Hindlimb muscle (tissue), 1 donor: ENCODE measurements at regions not wholly inside any gene's neighbourhood (a gene's known extent, or its start where the extent isn't known, plus 50 kb on each side); places are given as distances from the start of the nearest gene placed in this dataset.
A peak's percentile ranks its signal among the peaks of the same experiment; 100 is the strongest.
"Not testable (repeated sequence)": the region's sequence is repeated elsewhere in the genome, so short reads cannot be mapped to it uniquely, and the experiment has no call there.

Experiments
- DNase-seq: peaks from one replicate; pipeline ENCODE4 v3.0.0-alpha.2; 2013

DNA sequence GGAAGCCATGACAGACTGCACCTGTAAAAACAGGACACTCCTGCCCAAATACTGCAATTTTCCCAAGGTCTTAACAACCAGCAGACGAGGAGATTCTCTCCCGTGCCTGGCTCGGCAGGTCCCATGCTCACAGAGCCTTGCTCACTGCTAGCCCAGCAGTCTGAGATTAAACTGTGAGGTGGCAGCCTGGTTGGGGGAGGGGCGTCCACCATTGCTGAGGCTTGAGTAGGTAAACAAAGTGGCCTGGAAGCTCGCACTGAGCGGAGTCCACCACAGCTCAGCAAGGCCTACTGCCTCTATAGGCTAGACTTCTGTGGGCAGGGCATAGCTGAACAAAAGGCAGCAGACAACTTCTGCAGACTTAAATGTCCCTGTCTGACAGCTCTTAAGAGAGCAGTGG, 80.3 kb downstream of the ANXA5 start:
- DNase-seq = not testable (repeated sequence)

- no peak for DNase-seq
Measured at GRCh38 chr4:121614101-121614500, 82.7 kb downstream of the ANXA5 start.

- DNase-seq = no peak
Measured at GRCh38 chr4:121599049-121599448, 97.7 kb downstream of the ANXA5 start.

DNA sequence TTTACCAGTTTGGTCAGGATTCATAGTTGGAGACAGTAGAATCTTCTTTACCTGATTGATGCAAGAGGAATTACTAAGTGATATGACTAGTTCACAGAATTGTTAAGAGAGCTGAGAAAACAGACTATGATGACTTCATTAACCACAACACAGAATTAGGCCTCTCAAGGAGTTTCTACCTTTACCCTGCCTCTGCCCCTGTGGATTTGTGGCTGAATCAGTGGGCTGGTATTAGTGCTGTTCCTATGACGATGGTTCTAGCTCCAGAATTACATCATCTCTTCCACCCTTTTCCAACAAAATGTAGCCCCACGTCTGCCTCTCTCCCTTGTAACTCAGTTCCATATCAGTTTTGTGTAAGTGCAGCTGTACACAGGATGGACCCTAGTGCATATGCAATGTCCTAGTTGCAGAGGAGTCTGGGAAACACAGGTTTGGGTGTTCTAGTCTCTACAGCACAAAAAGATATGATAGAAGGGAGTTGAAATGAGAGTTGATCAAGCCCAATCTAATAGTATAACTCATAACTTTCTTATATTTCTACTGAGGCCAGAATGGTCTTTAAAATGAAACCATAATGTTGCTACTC, 99.3 kb downstream of the ANXA5 start:
- no peak for DNase-seq

GRCh38 chr4:121594796-121595526, 101.8 kb downstream of the ANXA5 start:
- peak; percentile 2 for DNase-seq

DNA sequence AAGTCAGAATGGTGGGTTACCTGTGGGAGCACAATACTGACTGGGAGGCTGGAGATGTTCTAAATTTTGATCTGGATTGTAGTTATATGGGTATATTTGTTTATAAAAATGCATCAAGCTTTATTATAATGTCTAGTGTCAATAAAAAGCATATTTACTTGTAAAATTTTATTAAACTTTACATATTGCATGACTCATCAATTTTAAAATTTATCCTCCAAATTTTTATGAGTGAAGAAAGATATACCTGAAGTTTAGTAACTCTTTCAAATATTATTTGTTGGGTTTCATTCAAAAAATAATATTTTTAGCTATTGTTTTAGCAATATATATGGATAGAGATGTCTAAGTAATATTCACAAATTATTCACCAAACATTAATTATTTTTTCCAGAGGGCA, 103.0 kb downstream of the ANXA5 start:
- DNase-seq = no peak

DNA sequence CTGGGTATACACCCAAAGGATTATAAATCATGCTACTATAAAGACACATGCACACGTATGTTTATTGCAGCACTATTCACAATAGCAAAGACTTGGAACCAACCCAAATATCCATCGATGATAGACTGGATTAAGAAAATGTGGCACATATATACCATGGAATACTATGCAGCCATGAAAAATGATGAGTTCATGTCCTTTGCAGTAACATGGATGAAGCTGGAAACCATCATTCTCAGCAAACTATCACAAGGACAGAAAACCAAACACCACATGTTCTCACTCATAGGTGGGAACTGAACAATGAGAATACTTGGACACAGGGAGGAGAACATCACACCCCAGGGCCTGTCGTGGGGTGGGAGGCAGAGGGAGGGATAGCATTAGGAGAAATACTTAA, 104.5 kb downstream of the ANXA5 start:
- not testable (repeated sequence) for DNase-seq

DNA sequence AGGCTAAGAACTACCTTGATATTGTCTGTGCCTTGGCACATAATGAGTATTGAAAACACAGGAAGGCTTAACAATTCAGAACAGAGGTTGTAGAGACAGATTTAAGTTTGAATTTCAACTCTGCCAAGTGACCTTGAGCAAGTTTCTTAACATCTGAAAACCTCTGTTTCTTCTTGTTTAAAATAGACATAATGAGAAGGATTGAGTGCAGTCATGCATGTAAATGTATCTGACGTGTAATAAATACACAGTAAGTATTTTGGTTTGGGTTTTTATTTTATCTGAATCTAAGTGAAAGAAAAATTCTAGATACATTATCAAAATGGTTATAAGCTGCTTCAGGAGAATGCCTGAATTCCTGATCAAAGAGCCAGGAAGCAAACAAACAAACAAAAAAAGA, 111.9 kb downstream of the ANXA5 start:
- DNase-seq = no peak

- no peak for DNase-seq
Measured at GRCh38 chr4:121583396-121583795, 113.4 kb downstream of the ANXA5 start.

GRCh38 chr4:121582296-121582695, 114.5 kb downstream of the ANXA5 start:
- no peak for DNase-seq

- not testable (repeated sequence) for DNase-seq
Measured at GRCh38 chr4:121575392-121575791, 121.4 kb downstream of the ANXA5 start.

GRCh38 chr4:121574618-121575017, 122.2 kb downstream of the ANXA5 start:
- DNase-seq = no peak

DNA sequence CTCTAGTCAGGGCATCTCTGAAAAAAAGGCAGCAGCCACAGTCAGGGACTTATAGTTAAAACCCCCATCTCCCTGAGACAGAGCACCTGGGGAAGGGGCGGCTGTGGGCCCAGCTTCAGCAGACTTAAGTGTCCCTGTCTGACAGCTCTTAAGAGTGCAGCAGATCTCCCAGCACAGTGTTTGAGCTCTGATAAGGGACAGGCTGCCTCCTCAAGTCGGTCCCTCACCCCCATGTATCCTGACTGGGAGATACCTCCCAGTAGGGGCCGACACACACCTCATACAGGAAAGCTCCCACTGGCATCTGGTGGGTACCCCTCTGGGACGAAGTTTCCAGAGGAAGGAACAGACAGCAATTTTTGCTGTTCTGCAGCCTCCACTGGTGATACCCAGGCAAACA, 129.0 kb downstream of the ANXA5 start:
- no peak for DNase-seq

- no peak for DNase-seq
Measured at GRCh38 chr4:121564840-121565375, 131.9 kb downstream of the ANXA5 start.

GRCh38 chr4:121562811-121563210, 134.0 kb downstream of the ANXA5 start:
- DNase-seq = no peak

GRCh38 chr4:121555315-121556107, 141.3 kb downstream of the ANXA5 start:
- DNase-seq = peak; percentile 65

DNA sequence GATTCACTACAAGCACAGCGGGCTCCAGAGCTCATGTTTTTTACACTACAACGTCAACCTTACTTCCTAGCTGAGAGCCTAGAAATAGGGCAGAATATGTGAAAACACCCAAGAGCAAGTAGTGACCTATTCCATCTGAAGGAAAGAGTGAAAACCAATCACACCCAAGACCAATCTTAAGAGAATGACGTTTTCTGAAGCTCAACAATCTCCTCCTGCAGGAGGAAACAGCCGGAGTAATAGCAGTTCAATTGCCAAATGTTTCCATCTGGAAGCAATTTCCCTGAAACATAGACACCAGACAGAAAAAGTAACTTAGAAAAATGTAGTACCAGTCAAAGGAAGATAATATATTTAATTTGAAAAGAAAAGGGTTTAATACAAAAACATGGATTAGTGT, 142.4 kb downstream of the ANXA5 start:
- peak; percentile 89 for DNase-seq

- peak; percentile 24 for DNase-seq
Measured at GRCh38 chr4:121551881-121552280, 144.9 kb downstream of the ANXA5 start.

GRCh38 chr4:121551271-121551670, 145.5 kb downstream of the ANXA5 start:
- DNase-seq = no peak

GRCh38 chr4:121541696-121542095, 155.1 kb downstream of the ANXA5 start:
- DNase-seq = no peak

GRCh38 chr4:121535351-121535750, 154.5 kb upstream of the QRFPR start:
- DNase-seq = no peak

DNA sequence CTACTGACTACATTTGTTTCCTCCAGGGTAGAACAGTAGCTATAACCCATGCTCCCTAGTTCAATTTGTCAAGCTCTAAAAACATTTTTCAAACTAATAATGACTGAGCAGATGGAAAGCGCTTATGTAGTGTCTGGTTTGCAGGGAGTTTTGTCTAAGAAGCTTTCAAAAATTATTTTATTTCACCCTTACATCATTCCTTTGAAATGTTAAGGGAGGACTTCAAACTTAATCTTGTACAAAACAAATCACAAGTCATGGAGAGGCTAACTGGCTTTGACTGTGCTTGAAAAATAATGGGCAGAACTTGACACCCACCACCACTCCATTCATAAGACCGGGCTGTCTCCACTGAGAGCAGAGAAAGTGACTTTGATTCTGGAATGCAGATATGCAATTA, 153.4 kb upstream of the QRFPR start:
- DNase-seq = no peak

DNA sequence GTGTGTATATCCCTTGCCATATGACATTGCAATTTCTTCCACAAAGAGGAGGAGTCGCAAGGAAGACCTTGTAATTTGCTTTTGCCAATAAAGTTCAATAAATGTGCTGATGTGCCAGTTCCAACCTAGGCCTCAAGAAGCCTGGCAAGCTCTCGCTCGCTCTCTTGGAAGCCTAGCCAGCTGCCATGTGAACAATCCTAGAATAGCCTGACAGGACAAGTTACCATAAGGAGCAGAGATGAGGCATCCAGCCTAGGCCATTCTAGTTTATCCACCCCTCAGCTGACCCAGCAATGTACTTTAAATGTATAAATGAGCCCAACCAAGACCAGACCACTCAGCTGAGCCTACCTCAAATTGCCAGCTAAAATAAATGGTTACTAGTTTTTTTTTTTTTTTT, 145.7 kb upstream of the QRFPR start:
- DNase-seq = no peak
